ENCODE measurements at regions not wholly inside any gene's neighbourhood (a gene's known extent, or its start where the extent isn't known, plus 50 kb on each side); places are given as distances from the start of the nearest gene placed in this dataset.

GRCh38 chr1:71345491-71345890 is 264.7 kb upstream of the ZRANB2 start:
- Mint-ChIP-seq H3K4me3 (ENCODE audit: unreplicated experiment) (no peak overlapping the region), H3K4me1 (ENCODE audit: low read depth) (no peaks in the 10 kb centered on the region), H3K27ac (ENCODE audit: unreplicated experiment) (no peak overlapping the region), H3K27me3 (ENCODE audit: low read depth) (no peaks in the 10 kb centered on the region), H3K9me3 (ENCODE audit: low read depth) (peaks cover 22% of the 10 kb centered on the region), H3K36me3 (ENCODE audit: low read depth) (no peaks in the 10 kb centered on the region)
- no peak for DNase-seq (ENCODE audit: low spot score)
- TF ChIP-seq CTCF (IDR thresholded peaks at IDR 0.05), result no peak

- Mint-ChIP-seq H3K4me3 (ENCODE audit: unreplicated experiment) (no peak overlapping the region), H3K27me3 (ENCODE audit: low read depth) (no peaks in the 10 kb centered on the region), H3K9me3 (ENCODE audit: low read depth) (peaks cover 32% of the 10 kb centered on the region), H3K36me3 (ENCODE audit: low read depth) (no peaks in the 10 kb centered on the region), H3K27ac (ENCODE audit: unreplicated experiment) (no peak overlapping the region), H3K4me1 (ENCODE audit: low read depth) (no peaks in the 10 kb centered on the region)
- no peak for DNase-seq (ENCODE audit: low spot score)
- no peak for TF ChIP-seq CTCF (IDR thresholded peaks at IDR 0.05)
Measured at GRCh38 chr1:71343686-71344416, 263.0 kb upstream of the ZRANB2 start.

- Mint-ChIP-seq H3K36me3 (ENCODE audit: low read depth) (no peaks in the 10 kb centered on the region), H3K27ac (ENCODE audit: unreplicated experiment) (no peak overlapping the region)
Measured at GRCh38 chr1:71339238-71339637, 258.4 kb upstream of the ZRANB2 start.

GRCh38 chr1:71330991-71331390 is 250.2 kb upstream of the ZRANB2 start:
- no peaks in the 10 kb centered on the region for H3K27me3 Mint-ChIP-seq (ENCODE audit: low read depth)
- H3K4me3 Mint-ChIP-seq (ENCODE audit: unreplicated experiment), result no peak overlapping the region
- no peak overlapping the region for H3K27ac Mint-ChIP-seq (ENCODE audit: unreplicated experiment)
- DNase-seq (ENCODE audit: low spot score), result no peak
- H3K36me3 Mint-ChIP-seq (ENCODE audit: low read depth), result no peaks in the 10 kb centered on the region
- peaks cover 28% of the 10 kb centered on the region for H3K9me3 Mint-ChIP-seq (ENCODE audit: low read depth)
- H3K4me1 Mint-ChIP-seq (ENCODE audit: low read depth), result no peaks in the 10 kb centered on the region
- TF ChIP-seq CTCF (IDR thresholded peaks at IDR 0.05), result no peak

More at GRCh38 chr1:71339238-71339637, 258.4 kb upstream of the ZRANB2 start:
- no peak for TF ChIP-seq CTCF (IDR thresholded peaks at IDR 0.05)
- no peak for DNase-seq (ENCODE audit: low spot score)
- Mint-ChIP-seq H3K9me3 (ENCODE audit: low read depth) (peaks cover 55% of the 10 kb centered on the region), H3K4me3 (ENCODE audit: unreplicated experiment) (no peak overlapping the region), H3K27me3 (ENCODE audit: low read depth) (no peaks in the 10 kb centered on the region), H3K4me1 (ENCODE audit: low read depth) (no peaks in the 10 kb centered on the region)

- Mint-ChIP-seq H3K4me1 (ENCODE audit: low read depth) (no peaks in the 10 kb centered on the region), H3K9me3 (ENCODE audit: low read depth) (peaks cover 39% of the 10 kb centered on the region), H3K36me3 (ENCODE audit: low read depth) (no peaks in the 10 kb centered on the region), H3K4me3 (ENCODE audit: unreplicated experiment) (no peak overlapping the region), H3K27ac (ENCODE audit: unreplicated experiment) (no peak overlapping the region), H3K27me3 (ENCODE audit: low read depth) (no peaks in the 10 kb centered on the region)
- no peak for TF ChIP-seq CTCF (IDR thresholded peaks at IDR 0.05)
- no peak for DNase-seq (ENCODE audit: low spot score)
Measured at GRCh38 chr1:71324671-71325267, 243.9 kb upstream of the ZRANB2 start.
